GM21786 (cell line): ENCODE measurements at regions not wholly inside any gene's neighbourhood (a gene's known extent, or its start where the extent isn't known, plus 50 kb on each side); places are given as distances from the start of the nearest gene placed in this dataset.
A peak's percentile ranks its signal among the peaks of the same experiment; 100 is the strongest.
"Not testable (repeated sequence)": the region's sequence is repeated elsewhere in the genome, so short reads cannot be mapped to it uniquely, and the experiment has no call there.

ENCODE experiments used
- ATAC-seq: cut with Tn5 transposase; IDR thresholded peaks from one replicate; pipeline ENCODE4 v1.9.1; 2021; ENCODE audit not compliant: unreplicated experiment

GRCh38 chr6:68238097-68238601, 396.9 kb upstream of the ADGRB3 start:
- peak; percentile 60 for ATAC-seq

- ATAC-seq: no peak
Measured at GRCh38 chr6:68237205-68237604, 397.9 kb upstream of the ADGRB3 start.

GRCh38 chr6:68235326-68235784, 399.7 kb upstream of the ADGRB3 start:
- ATAC-seq: peak; percentile 61

GRCh38 chr6:68233623-68234022, 401.5 kb upstream of the ADGRB3 start:
- no peak for ATAC-seq

- no peak for ATAC-seq
Measured at GRCh38 chr6:68229566-68229965, 405.5 kb upstream of the ADGRB3 start.

GRCh38 chr6:68226460-68226859, 408.6 kb upstream of the ADGRB3 start:
- no peak for ATAC-seq

GRCh38 chr6:68225729-68226128, 409.4 kb upstream of the ADGRB3 start:
- no peak for ATAC-seq

- no peak for ATAC-seq
Measured at GRCh38 chr6:68211242-68211795, 423.8 kb upstream of the ADGRB3 start.

GRCh38 chr6:68207612-68208011, 427.5 kb upstream of the ADGRB3 start:
- ATAC-seq: not testable (repeated sequence)

- ATAC-seq: no peak
Measured at GRCh38 chr6:68200929-68201328, 434.2 kb upstream of the ADGRB3 start.

GRCh38 chr6:68197356-68197755, 437.7 kb upstream of the ADGRB3 start:
- no peak for ATAC-seq

- ATAC-seq: peak; percentile 56
Measured at GRCh38 chr6:68196645-68197044, 438.4 kb upstream of the ADGRB3 start.

GRCh38 chr6:68195753-68196152, 439.3 kb upstream of the ADGRB3 start:
- not testable (repeated sequence) for ATAC-seq

- no peak for ATAC-seq
Measured at GRCh38 chr6:68194846-68195478, 440.1 kb upstream of the ADGRB3 start.

GRCh38 chr6:68192988-68193387, 442.1 kb upstream of the ADGRB3 start:
- no peak for ATAC-seq

GRCh38 chr6:68189217-68189815, 445.8 kb upstream of the ADGRB3 start:
- no peak for ATAC-seq

- ATAC-seq: no peak
Measured at GRCh38 chr6:68186870-68187269, 448.2 kb upstream of the ADGRB3 start.

- no peak for ATAC-seq
Measured at GRCh38 chr6:68182386-68182785, 452.7 kb upstream of the ADGRB3 start.

GRCh38 chr6:68181027-68181426, 454.1 kb upstream of the ADGRB3 start:
- not testable (repeated sequence) for ATAC-seq

- no peak for ATAC-seq
Measured at GRCh38 chr6:68173616-68174015, 461.5 kb upstream of the ADGRB3 start.

- no peak for ATAC-seq
Measured at GRCh38 chr6:68169922-68170321, 465.2 kb upstream of the ADGRB3 start.

GRCh38 chr6:68167604-68168003, 467.5 kb upstream of the ADGRB3 start:
- ATAC-seq: no peak
